Ramos (cell line): ENCODE measurements at regions not wholly inside any gene's neighbourhood (a gene's known extent, or its start where the extent isn't known, plus 50 kb on each side); places are given as distances from the start of the nearest gene placed in this dataset.

Experiments used
- in situ Hi-C: fragments of 300-500 bp; cut with MboI; formaldehyde crosslinking; loops from one replicate; pipeline ENCODE4 v1.14.3; 2022; ENCODE audit warnings: low sequenced_read_pairs; ENCODE audit not compliant: unreplicated experiment

DNA sequence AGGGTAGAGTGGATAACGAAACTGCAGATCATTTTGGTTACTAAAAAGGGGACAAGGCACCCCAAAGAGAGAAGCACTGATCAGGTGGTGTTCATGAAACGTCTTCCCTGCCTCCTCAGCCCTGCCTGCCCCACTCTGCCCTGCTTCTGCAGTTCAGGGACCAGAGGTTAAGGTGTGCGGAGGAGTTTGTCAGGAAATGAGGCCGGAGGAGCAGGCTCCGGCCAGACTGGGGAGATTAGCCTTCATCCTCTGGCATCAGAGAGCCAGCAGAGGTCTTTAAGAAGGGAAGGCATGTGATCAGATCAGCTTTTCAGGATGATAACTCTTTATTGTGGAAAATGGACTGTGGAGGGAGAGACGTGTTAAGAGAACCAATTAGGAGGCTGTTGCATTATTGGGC, 291.9 kb upstream of the NR5A2 start:
- in situ Hi-C loops: no loop called here

DNA sequence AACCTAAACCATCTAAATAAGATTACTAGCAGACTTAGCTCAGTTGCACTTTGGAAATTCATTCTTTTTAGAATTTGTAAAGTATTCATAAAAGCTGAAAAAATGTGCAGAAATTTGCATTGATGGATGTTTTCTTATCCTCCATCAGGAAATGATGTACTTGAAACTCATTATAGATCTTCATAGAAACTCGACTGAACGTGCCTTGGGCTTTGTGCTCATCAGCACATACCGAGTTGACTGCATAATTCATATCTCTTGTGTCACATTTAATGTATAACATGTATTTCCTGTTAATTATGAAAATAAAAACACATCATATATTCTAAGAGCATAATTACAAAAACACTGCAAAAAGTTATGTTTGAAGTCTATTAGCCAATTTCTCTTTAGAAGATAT, 290.9 kb upstream of the NR5A2 start:
- in situ Hi-C loops: no loop called here

- in situ Hi-C loops: no loop called here
Observed at GRCh38 chr1:199741586-199741985, 285.9 kb upstream of the NR5A2 start.

DNA sequence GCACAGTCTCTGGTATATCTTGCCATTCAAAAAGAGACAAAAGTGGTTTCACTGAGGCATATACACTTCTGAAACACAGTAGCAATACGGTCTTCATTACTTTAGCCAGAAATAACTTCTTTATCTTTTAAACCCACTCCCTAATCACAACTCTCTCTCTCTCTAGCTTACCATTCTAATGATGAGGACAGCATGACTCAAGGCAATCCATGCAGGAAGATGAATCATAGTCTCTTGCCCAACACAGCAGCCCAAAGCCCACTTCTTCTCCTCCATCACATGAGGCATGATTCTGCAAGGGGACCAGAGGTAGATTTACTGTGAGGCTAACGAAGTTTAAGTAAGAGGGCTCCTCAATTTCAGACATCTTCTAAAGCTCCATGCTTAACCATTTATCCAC, 285.0 kb upstream of the NR5A2 start:
- in situ Hi-C loops: no loop called here

- in situ Hi-C loops: no loop called here
Observed at GRCh38 chr1:199743227-199743626, 284.3 kb upstream of the NR5A2 start.

GRCh38 chr1:199746666-199747384, 280.7 kb upstream of the NR5A2 start:
- in situ Hi-C loops: no loop called here

DNA sequence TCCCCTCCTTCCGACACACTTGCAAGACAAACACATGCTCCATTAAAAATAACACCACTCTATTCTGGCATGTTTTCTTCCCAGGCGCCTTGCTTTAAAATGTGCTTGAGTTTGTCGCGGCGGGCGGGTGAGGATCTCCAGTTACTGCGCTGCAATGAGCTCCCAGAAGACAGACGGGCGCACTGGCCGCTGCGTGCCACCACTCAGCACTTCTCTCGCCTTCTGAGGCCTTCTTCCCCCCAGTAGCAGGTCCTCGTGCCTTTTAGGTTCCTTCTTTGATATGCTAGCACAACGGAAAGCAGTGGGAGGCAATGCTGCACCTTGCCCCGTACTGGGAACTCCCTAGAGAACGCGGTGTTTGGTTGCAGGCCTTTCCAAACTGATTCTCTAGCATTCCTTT, 279.5 kb upstream of the NR5A2 start:
- in situ Hi-C loops: no loop called here

DNA sequence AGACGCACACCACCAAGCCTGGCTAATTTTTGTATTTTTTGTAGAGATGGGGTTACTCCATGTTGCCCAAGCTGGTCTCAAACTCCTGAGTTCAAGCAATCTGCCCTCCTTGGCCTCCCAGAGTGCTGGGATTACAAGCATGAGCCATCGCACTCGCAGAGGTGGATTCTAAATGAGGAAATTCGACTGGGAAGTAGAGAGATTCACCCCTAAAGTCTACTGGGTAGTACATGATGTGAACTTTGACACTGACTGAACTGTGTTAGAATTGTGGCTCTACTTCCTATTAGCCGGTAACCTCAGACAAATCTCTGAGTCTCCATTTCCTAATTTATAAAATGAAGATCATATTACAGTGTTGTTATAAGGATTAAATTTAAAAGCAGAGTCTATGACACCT, 276.0 kb upstream of the NR5A2 start:
- in situ Hi-C loops: no loop called here

DNA sequence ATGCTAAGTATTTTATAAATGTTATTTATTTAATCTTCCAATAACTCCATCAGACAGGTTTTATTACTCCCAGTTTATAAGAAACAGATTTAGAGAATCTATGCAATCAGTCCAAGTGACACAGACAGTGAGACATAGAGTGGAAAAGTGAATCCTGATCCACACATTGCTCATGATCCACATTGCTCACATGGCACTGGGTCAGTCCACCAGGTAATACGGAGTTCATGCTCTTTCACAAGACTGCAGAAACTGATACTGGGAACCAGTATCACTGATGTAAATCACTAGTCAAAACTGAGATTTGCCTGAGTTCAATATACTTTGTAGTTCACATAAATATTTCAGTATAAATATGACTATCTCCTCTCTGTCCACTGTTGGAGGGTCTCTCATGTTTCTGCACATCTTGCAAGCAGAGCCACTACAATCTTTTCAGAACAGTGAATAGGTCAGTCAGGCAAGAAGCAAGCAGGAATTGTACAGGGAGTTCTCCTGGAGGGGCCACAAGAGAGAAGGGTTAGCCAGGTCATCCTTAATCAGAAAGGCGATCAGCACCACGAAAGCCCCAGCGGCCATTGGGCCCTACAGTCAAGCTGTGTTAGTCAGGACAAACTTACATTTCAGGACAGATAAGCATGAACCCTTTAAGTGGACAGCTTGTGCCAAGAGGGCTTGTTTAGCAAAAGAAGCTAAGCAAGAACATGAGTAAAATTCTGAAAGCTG, 275.4 kb upstream of the NR5A2 start:
- in situ Hi-C loops: no loop called here

- in situ Hi-C loops: no loop called here
Observed at GRCh38 chr1:199752688-199753027, 274.9 kb upstream of the NR5A2 start.

DNA sequence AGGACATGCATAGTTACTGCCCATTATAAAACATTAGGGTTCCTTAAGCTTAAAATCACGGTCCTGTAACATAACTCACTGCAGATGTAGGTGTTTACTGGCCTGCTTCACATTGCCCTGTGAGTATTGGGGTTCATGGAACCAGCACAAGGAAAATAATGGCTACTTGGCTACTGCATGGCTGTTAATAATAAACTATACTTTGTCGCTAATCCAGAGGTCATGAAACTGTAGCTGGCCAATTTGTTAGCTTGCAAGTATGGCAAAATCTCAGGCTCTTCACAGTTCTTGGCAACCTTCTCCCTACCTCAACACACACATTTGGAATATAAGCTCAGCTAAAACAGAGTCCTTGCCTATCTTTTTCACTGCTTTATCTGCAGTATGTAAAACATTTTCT, 274.0 kb upstream of the NR5A2 start:
- in situ Hi-C loops: no loop called here

GRCh38 chr1:199756066-199756465, 271.4 kb upstream of the NR5A2 start:
- in situ Hi-C loops: no loop called here

DNA sequence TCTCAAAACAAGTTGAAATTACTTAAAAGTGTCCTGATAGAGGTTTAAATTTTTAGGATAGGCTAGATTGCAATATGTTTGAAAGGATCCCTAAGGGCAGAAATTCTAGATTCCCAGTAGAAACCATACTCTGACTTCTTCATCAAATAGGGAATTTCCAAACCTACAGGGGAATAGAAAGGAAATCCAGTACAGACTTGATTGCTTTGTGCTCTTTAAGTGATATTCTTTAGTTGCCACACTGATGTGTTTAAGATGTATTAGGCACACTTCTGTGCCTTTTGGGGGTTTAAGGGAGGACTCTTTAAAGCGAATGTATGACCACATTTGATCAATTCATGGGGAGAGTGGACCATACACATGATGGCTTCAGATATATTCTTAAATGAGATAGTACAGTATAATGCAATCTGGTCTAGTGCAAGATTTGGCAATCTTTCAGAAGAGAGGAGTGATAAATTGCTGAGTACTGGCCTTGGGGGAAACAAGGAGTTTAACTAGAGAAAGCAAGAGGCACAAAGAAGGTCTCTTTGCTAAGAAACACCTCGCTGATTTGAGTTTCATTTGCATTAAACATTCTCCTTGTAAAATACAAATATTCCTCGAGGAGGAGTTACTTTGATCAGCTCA, 268.8 kb upstream of the NR5A2 start:
- in situ Hi-C loops: no loop called here

DNA sequence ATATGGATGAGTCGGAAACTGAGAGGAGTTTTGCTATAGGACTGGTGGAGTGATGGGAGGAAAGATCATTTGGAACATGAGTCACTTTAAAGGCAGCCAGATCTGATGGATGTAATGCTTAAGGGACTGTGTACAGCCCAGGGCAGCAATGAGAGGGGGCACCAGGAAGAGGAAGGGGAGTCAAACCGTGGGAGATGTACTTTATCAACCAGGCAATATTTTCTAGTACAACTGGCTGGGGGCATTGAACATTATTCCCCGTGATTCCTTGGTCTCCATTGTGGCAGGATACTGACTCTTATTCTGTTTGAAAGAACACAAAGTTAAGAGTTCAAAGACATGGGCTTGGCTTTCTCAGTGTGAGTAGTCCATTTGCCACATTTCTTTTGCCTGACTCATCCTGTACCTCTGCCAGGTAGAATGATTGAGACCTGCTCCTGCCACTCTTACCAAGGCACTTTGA, 268.2 kb upstream of the NR5A2 start:
- in situ Hi-C loops: no loop called here

DNA sequence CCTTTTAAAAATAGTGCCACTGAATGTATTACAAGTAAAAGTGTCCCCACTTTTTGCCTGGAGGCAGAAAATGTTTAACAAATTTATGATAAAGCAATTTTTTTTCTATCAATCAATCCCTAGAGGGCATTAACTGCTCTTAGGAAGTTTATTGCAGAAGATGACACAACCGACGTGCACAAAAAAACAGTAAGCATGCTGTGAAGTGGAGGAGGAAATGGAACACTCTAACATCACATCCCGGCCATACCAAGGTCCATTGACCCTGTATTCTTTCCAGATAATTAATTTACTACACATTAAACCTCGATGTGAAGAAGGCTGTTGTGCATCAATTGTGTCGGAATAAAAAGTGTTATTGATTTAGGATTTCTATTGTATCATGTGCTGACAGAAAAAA, 264.9 kb upstream of the NR5A2 start:
- in situ Hi-C loops: no loop called here

DNA sequence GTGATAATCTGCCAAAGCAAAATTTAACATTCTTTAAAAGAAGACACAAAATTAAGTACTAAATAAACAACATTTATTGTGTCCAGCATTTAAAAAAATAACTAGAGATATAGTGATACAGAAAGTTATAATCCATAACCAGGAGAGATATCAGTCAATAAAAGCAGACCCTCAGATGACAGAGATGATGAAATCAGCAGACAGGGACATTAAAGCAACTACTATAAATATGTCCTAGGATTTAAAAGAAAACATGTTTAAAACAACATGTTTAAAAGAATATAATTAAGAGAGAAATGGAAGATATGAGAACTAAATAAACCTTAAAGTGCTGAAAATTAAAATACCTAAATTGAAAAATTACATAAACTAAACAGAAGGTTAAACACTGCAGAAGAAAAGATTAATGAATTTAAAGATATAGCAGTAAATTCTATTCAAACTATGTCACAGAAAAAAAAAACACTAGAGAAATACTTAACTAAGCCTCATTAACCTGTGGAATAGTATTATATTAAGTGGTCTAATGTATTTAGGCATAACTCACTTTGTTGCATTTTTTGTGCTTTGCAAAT, 261.2 kb upstream of the NR5A2 start:
- in situ Hi-C loops: no loop called here

DNA sequence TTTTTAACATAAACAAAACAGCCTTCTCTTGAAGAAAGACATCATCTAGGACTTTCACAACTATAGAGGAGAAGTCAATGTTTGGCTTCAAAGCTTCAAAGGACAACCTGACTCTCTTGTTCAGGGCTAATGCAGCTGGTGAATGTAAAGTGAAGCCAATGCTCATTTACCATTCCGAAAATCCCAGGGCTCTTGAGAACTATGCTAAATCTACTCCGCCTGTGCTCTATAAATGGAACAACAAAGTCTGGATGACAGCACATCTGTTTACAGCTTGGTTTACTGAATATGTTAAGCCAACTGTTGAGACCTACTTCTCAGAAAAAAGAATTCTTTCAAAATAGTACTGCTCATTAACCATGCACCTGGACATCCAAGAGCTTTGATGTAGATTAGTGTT, 259.8 kb upstream of the NR5A2 start:
- in situ Hi-C loops: no loop called here

GRCh38 chr1:199774433-199775089, 252.9 kb upstream of the NR5A2 start:
- in situ Hi-C loops: no loop called here

DNA sequence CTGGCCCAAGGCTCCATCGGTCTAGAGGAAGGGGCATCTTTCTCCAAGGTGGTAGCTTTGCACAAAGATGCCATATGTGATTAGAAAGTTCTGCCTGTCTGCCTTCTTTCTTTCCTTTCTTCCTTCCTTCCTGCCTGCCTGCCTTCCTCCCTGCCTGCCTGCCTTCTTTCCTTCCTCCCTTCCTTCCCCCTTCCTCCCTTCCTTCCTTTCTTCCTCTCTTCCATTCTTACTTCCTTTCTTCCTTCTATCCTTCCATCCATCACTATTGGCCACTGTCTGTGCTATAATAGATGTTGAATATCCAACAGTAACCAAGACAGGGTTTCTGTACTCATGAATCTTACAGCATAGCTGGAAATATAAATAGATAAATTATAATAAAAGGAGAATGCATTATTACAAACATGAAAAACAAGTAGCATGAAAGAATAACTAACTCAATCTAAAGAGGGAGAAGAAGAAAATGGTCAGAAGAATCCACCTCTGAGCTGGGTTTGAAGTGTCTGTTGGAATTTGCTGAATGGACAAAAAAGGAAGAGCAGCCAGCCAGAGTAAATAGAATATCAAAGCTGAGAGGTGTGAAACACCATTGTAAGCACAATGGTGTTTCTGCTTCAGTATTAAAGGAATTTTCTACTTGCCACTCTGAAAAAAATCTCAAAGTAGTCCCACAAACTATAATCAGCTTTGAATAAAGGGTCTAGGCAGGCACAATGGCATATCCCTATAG, 250.6 kb upstream of the NR5A2 start:
- in situ Hi-C loops: no loop called here

- in situ Hi-C loops: no loop called here
Observed at GRCh38 chr1:199778324-199778955, 249.1 kb upstream of the NR5A2 start.
